Panc1 (cell line): ENCODE measurements at regions not wholly inside any gene's neighbourhood (a gene's known extent, or its start where the extent isn't known, plus 50 kb on each side); places are given as distances from the start of the nearest gene placed in this dataset.

ENCODE experiments used
- ATAC-seq: fragments of 200-7000 bp; cut with Tn5 transposase; 2 replicates; pipeline ENCODE4 v1.9.1; 2020; ENCODE audit warnings: mild to moderate bottlenecking, moderate library complexity
- BruUV-seq: library from RNA; stranded (reverse); fragments of 400-500 nt; replicated peaks from 2 replicates; lab custom pipeline; 2021; lab: Mats Ljungman, UMichigan
- CTCF ChIA-PET: fragments of 300-600 bp; sonication (Branson Sonifier 250); formaldehyde crosslinking; loops from one replicate; lab custom pipeline; 2022; ENCODE audit warnings: antibody characterized with exemption; lab: Charles Lee
- POLR2A ChIA-PET: fragments of 300-600 bp; sonication (Branson Sonifier 250); formaldehyde crosslinking; loops from one replicate; lab custom pipeline; 2022; ENCODE audit warnings: antibody characterized with exemption; lab: Charles Lee
- DNase-seq: peaks from one replicate; pipeline ENCODE4 v3.0.0-alpha.2; 2010; ENCODE audit warnings: low read depth, low spot score
- H3K27ac ChIP-seq: 2 replicates; pipeline ENCODE4 v1.5.1; 2011; ENCODE audit warnings: mild to moderate bottlenecking, low read length, inconsistent platforms
- H3K27me3 ChIP-seq: fragments of 200-500 bp; sonication (Bioruptor generic); 2 replicates; pipeline ENCODE4 v1.6.0; 2014; ENCODE audit warnings: low read length, inconsistent platforms; ENCODE audit not compliant: control insufficient read depth, insufficient read depth
- H3K36me3 ChIP-seq: fragments of 200-500 bp; sonication (Bioruptor generic); 2 replicates; pipeline ENCODE4 v1.5.1; 2014; ENCODE audit warnings: inconsistent platforms, mild to moderate bottlenecking, low read length, moderate library complexity; ENCODE audit not compliant: control insufficient read depth, insufficient read depth
- H3K4me1 ChIP-seq: 2 replicates; pipeline ENCODE4 v1.5.1; 2011; ENCODE audit warnings: inconsistent platforms, mild to moderate bottlenecking, low read length, moderate library complexity; ENCODE audit not compliant: control insufficient read depth, insufficient read depth
- H3K4me3 ChIP-seq, 2 experiments: 2 replicates each; pipeline ENCODE4 v1.5.1; 2011 to 2012; ENCODE audit warnings: low read depth in 2 of 2, low read length in 2 of 2, mild to moderate bottlenecking in 2 of 2, inconsistent platforms in 1 of 2, moderate library complexity in 1 of 2
- H3K9me3 ChIP-seq: fragments of 200-500 bp; sonication (Bioruptor generic); 2 replicates; pipeline ENCODE4 v1.5.1; 2014; ENCODE audit warnings: low read depth, mild to moderate bottlenecking, inconsistent platforms, low read length, moderate library complexity; ENCODE audit not compliant: control insufficient read depth, insufficient read depth
- CTCF ChIP-seq: fragments of 450-650 bp; IDR thresholded peaks from 2 replicates; pipeline ENCODE4 v1.5.1; 2017; ENCODE audit warnings: mild to moderate bottlenecking
- POLR2AphosphoS5 ChIP-seq: IDR thresholded peaks from 2 replicates; pipeline ENCODE4 v1.6.1; 2012; ENCODE audit warnings: mild to moderate bottlenecking, low read depth, low read length, moderate library complexity
- REST ChIP-seq, 2 experiments: IDR thresholded peaks; 2 replicates each; pipeline ENCODE4 v1.6.1; 2011 to 2012; ENCODE audit warnings: low read depth in 2 of 2, control low read depth in 1 of 2, low read length in 1 of 2, mild to moderate bottlenecking in 1 of 2, moderate library complexity in 1 of 2; ENCODE audit not compliant: insufficient read depth in 1 of 2
- SIN3A ChIP-seq: IDR thresholded peaks from 2 replicates; pipeline ENCODE4 v1.6.1; 2012; ENCODE audit warnings: low read depth, mild to moderate bottlenecking, low read length, moderate library complexity, borderline replicate concordance; ENCODE audit not compliant: insufficient read depth
- TCF7L2 ChIP-seq: IDR thresholded peaks from 2 replicates; pipeline ENCODE4 v1.6.1; 2011; ENCODE audit warnings: mild to moderate bottlenecking, low read depth, low read length, inconsistent platforms
- in situ Hi-C: cut with HindIII; loops from 2 replicates; pipeline ENCODE4 v1.10.0; 2016; ENCODE audit warnings: low sequenced_read_pairs, low pct_unique_long_range_greater_than_20kb
- intact Hi-C: fragments of 100-400 bp; cut with micrococcal nuclease; formaldehyde crosslinking; loops from one replicate; pipeline ENCODE4 v1.10.0; 2022; ENCODE audit not compliant: unreplicated experiment

- ChIA-PET CTCF (no interaction called here), POLR2A (no interaction called here)
- Histone ChIP-seq H3K27ac (no peak overlapping the region), H3K9me3 (0 out of 2 replicates have a peak, but pooled peaks cover 3% of the 10 kb centered on the region), H3K4me1 (no peaks in the 10 kb centered on the region), H3K27me3 (no peaks in the 10 kb centered on the region), H3K4me3 (no peak overlapping the region), H3K36me3 (no peaks in the 10 kb centered on the region)
- no peak for TF ChIP-seq REST (IDR thresholded peaks at IDR 0.05; ENCODE audit: insufficient read depth in 1 of 2, low read depth in 2 of 2, low read length in 1 of 2)
- no peak for TF ChIP-seq POLR2AphosphoS5
- TF ChIP-seq SIN3A, result no peak
- TF ChIP-seq TCF7L2, result no peak
- TF ChIP-seq CTCF, result no peak
- ATAC-seq (no peak), DNase-seq (no peak)
- in situ Hi-C loops (no loop called here), intact Hi-C loops (no loop called here)
- BruUV-seq, result no TSS peak
These were observed 799.6 kb downstream of the KCNJ3 start for GRCh38 chr2:155498106-155498505.

- H3K4me1 ChIP-seq, result no peaks in the 10 kb centered on the region
- intact Hi-C loops, result no loop called here
- in situ Hi-C loops, result no loop called here
- no peaks in the 10 kb centered on the region for H3K36me3 ChIP-seq
- H3K4me3 ChIP-seq, result no peak overlapping the region
- no peaks in the 10 kb centered on the region for H3K9me3 ChIP-seq
- POLR2A ChIA-PET, result no interaction called here
- H3K27me3 ChIP-seq, result no peaks in the 10 kb centered on the region
- DNase-seq, result no peak
- no peak for ATAC-seq
- TF ChIP-seq SIN3A (no peak), CTCF (no peak), POLR2AphosphoS5 (no peak), TCF7L2 (no peak), REST (IDR thresholded peaks at IDR 0.05; ENCODE audit: insufficient read depth in 1 of 2, low read depth in 2 of 2, low read length in 1 of 2) (no peak)
- no peak overlapping the region for H3K27ac ChIP-seq
- BruUV-seq, result no TSS peak
- CTCF ChIA-PET, result no interaction called here
These were observed 796.2 kb downstream of the KCNJ3 start for GRCh38 chr2:155494744-155495143.
